NCI-H345 treated with DMSO at 0.1 percent for 48 hours (cell line): ENCODE measurements at regions not wholly inside any gene's neighbourhood (a gene's known extent, or its start where the extent isn't known, plus 50 kb on each side); places are given as distances from the start of the nearest gene placed in this dataset.
A peak's percentile ranks its signal among the peaks of the same experiment; 100 is the strongest.

Experiments
- DNase-seq: peaks from one replicate; lab custom pipeline; 2025; ENCODE audit not compliant: unreplicated experiment; lab: John Stamatoyannopoulos, UW

GRCh38 chr4:20351360-20352162 is 99.9 kb downstream of the SLIT2 start:
- no peak for DNase-seq

DNA sequence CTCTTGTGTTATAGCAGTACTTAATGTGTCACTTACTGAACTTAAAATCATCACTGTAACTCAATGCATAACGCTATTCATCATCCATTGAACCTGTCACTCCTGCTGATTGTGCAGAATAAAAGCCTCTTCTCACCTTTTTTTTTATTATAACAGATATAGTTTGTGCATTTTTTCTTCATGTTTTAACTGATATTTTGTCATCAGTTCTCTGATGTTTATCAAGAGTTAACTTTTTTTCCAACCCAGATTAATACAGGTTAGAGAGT is 100.4 kb downstream of the SLIT2 start:
- no peak for DNase-seq

DNA sequence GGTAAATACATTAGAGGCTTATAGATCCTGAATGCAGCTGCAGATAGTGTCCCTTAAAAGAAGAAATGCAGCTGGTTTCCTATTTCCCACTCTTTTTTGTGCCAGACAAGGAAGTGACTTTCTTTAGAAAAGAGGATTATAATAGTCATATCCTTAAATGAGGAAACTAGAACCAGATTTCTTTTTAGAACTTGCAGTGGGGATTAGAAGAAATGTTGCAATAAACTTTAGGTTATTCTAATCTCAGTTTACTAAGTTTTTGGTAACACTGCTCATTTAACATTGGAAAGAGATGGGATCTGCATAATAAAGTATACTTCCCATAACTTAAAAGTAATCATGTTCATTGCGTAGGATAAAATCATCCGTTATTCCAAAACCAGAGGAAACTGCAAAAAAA is 101.9 kb downstream of the SLIT2 start:
- no peak for DNase-seq

DNA sequence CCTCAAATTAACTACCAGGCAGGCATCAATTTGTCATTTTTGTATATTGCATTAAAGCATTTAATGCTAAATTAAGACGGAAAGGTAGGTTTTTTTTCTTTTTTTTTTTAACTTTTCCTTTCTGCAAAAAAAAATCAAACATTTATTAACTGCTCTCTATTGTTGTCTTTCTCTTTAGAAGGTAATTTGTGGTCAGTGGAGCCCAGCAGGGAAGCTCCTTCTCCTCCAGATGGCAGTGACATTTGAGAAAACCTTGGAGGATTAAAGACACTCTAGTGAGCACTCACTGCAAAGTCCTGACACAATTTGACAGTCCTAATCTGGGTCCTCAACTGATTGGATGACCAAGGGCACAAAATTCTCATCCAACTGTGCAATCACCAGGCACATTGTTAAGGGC is 102.4 kb downstream of the SLIT2 start:
- no peak for DNase-seq

DNA sequence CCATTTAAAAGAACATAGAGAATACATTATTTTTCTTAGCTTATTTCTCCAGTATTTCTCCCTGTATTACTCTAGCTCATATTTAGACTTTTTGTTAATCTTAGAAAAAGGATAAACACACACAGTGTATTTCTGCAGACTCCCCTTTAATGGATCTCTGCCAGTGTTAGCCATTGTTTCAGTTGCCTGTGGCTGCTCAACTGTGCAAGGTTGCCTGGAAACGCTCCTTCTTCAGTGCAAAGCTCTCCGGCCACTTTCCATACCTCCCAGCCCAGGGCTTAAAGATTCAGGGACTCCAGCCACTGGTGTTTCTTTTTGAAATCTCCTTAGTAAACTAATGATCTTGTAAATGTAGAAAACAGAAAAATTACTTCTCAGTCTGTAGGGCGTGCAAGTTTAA is 104.9 kb downstream of the SLIT2 start:
- peak; percentile 20 for DNase-seq

- no peak for DNase-seq
These were observed 106.4 kb downstream of the SLIT2 start for GRCh38 chr4:20358110-20358509.

GRCh38 chr4:20359692-20360091 is 108.0 kb downstream of the SLIT2 start:
- DNase-seq, result no peak

DNA sequence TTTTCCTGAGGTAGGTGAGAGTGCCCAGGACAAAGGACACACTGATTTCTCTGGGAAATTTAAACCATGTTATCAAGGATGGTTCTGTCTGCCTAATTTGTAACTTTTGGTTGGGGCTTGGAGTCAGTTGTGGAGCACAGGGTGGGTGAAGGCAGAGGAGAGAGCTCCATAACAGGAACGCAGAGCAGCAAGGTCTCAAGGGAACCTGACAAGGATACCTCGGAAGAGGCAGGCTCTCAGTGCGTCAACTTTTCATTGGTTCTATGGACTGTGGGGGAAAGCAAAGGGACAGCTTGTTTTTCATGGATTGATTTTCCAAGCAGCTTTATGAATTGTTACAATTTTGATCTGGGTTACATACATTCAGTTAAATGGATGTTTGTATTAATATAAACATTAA is 110.4 kb downstream of the SLIT2 start:
- no peak for DNase-seq

- DNase-seq, result no peak
These were observed 113.3 kb downstream of the SLIT2 start for GRCh38 chr4:20364969-20365368.

- no peak for DNase-seq
These were observed 115.7 kb downstream of the SLIT2 start for GRCh38 chr4:20367446-20367845.

DNA sequence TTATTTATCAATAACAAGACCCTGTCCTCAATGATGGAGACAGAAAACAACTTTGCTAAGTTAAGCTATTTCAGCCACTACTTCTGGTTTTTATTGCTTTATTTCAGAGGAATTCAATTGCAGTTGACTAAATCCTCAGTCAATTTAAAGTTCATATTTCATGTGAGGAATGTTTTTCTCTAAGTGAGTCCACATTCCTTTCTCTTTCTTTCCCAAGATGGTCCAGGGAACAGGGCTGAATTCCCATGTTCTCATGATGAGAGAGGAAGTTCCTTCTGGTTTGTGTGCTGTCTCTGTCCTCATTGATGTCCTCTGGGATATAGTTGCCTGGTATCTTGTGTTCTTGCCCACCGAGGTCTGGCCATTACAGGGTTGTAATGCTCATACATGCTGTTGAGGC is 117.2 kb downstream of the SLIT2 start:
- no peak for DNase-seq

- no peak for DNase-seq
These were observed 118.6 kb downstream of the SLIT2 start for GRCh38 chr4:20370274-20370673.

DNA sequence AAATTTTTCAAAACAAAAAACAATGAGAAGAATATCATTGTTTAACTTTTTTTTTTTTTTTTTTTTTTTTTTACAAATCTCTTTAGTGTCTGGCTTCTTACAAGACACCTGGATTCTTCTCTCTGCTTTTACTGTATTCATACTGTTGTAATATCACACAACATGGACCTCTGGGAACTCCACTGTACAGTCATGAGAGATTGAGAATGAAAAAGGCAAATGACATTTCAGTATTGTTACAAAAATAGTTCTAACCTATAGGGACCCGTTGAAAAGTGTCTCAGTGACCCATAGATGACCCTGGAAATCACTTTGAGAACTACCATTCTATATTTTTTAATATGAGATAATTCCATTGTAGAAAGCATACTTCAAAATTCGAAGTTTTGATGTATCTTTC is 124.4 kb downstream of the SLIT2 start:
- DNase-seq, result no peak

- DNase-seq, result no peak
These were observed 126.5 kb downstream of the SLIT2 start for GRCh38 chr4:20378181-20378580.

GRCh38 chr4:20381005-20381404 is 129.3 kb downstream of the SLIT2 start:
- no peak for DNase-seq

GRCh38 chr4:20383283-20383682 is 131.6 kb downstream of the SLIT2 start:
- DNase-seq, result no peak

DNA sequence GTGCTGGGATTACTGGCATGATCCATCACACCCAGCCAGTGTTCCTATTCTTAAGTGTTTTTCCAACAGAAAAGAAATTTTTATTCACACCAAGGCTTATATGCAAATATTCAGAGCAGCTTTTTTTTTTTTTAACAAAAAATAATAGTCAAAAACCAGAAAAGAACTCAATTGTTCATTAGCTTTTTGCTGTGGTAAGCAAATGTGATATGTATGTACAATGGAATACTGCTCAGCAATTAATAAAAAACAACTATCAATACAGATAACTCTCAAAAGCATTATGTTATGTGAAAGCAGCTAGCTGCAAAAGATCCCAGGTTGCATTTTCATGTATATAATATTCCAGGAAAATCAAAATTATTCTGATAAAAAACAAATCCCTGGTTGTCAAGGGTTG is 132.3 kb downstream of the SLIT2 start:
- DNase-seq, result no peak

GRCh38 chr4:20384456-20384855 is 132.8 kb downstream of the SLIT2 start:
- no peak for DNase-seq

- DNase-seq, result no peak
These were observed 134.5 kb downstream of the SLIT2 start for GRCh38 chr4:20386001-20386740.

DNA sequence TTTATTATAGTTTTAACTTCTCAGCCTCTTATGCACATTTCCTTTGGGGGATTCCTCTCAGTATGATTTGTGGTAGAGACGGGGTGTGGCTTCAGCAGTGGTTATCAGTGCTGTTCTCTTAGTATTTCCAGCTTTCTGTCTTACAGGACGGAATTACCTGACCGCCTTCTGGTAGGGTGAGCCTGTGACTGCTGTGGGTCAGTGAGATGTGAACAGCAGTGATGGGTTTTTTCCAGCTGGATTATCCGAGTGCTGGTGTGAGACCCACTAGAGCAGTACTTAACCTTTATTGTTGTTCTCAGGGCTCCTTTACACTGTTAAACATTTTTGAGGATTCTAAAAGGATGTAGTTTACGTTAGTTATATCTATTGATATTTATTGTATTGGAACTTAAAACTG is 135.2 kb downstream of the SLIT2 start:
- no peak for DNase-seq

- no peak for DNase-seq
These were observed 139.5 kb downstream of the SLIT2 start for GRCh38 chr4:20391198-20391597.

- no peak for DNase-seq
These were observed 140.2 kb downstream of the SLIT2 start for GRCh38 chr4:20391912-20392311.
